SK-N-SH treated with all-trans-retinoic acid at 6 μM for 48 hours (cell line): ENCODE measurements at regions not wholly inside any gene's neighbourhood (a gene's known extent, or its start where the extent isn't known, plus 50 kb on each side); places are given as distances from the start of the nearest gene placed in this dataset.
A peak's percentile ranks its signal among the peaks of the same experiment; 100 is the strongest.

Experiments used
- ATAC-seq: fragments of 200-7000 bp; cut with Tn5 transposase; 3 replicates; pipeline ENCODE4 v1.9.1; 2020; ENCODE audit warnings: mild to moderate bottlenecking, moderate library complexity
- ARNTL ChIP-seq: fragments of 450-650 bp; formaldehyde crosslinking; IDR thresholded peaks from 2 replicates; pipeline ENCODE4 v1.5.0; 2020; ENCODE audit warnings: low read depth, mild to moderate bottlenecking, moderate library complexity, borderline replicate concordance
- BACH2 ChIP-seq: fragments of 250-450 bp; sonication (Bioruptor Pico); IDR thresholded peaks from 2 replicates; pipeline ENCODE4 v1.9.0; 2021; ENCODE audit warnings: mild to moderate bottlenecking, borderline replicate concordance
- CSDC2 ChIP-seq: fragments of 250-450 bp; sonication (Bioruptor Pico); IDR thresholded peaks from 2 replicates; pipeline ENCODE4 v1.5.0; 2020; ENCODE audit warnings: mild to moderate bottlenecking, moderate library complexity
- CSRNP3 ChIP-seq: fragments of 250-450 bp; sonication (Bioruptor Pico); IDR thresholded peaks from 2 replicates; pipeline ENCODE4 v1.5.1; 2021; ENCODE audit warnings: mild to moderate bottlenecking, moderate library complexity
- ESRRG ChIP-seq: fragments of 250-450 bp; sonication (Bioruptor Pico); IDR thresholded peaks from 2 replicates; pipeline ENCODE4 v1.6.1; 2021; ENCODE audit warnings: mild to moderate bottlenecking
- GLIS3 ChIP-seq: fragments of 250-450 bp; sonication (Bioruptor Pico); IDR thresholded peaks from 2 replicates; pipeline ENCODE4 v1.5.0; 2020; ENCODE audit warnings: mild to moderate bottlenecking, moderate library complexity
- ISL1 ChIP-seq: fragments of 250-450 bp; sonication (Bioruptor Pico); IDR thresholded peaks from 2 replicates; pipeline ENCODE4 v2.1.2; 2022; ENCODE audit warnings: mild to moderate bottlenecking, moderate library complexity
- OSR1 ChIP-seq: fragments of 250-450 bp; sonication (Bioruptor Pico); IDR thresholded peaks from 2 replicates; pipeline ENCODE4 v1.8.0; 2022; ENCODE audit warnings: moderate library complexity, mild to moderate bottlenecking, inconsistent platforms
- PATZ1 ChIP-seq: fragments of 250-450 bp; sonication (Bioruptor Pico); IDR thresholded peaks from 2 replicates; pipeline ENCODE4 v1.8.0; 2020; ENCODE audit warnings: mild to moderate bottlenecking, moderate library complexity, borderline replicate concordance
- PPARA ChIP-seq: fragments of 250-450 bp; sonication (Bioruptor Pico); IDR thresholded peaks from 2 replicates; pipeline ENCODE4 v1.5.0; 2020; ENCODE audit warnings: mild to moderate bottlenecking, borderline replicate concordance
- RARB ChIP-seq: fragments of 250-450 bp; sonication (Bioruptor Pico); IDR thresholded peaks from 2 replicates; pipeline ENCODE4 v1.8.0; 2021; ENCODE audit warnings: mild to moderate bottlenecking, moderate library complexity
- SNAI2 ChIP-seq: fragments of 250-450 bp; sonication (Bioruptor Pico); IDR thresholded peaks from 2 replicates; pipeline ENCODE4 v1.5.0; 2020; ENCODE audit warnings: mild to moderate bottlenecking, moderate library complexity
- TOX ChIP-seq: fragments of 250-450 bp; sonication (Bioruptor Pico); IDR thresholded peaks from 2 replicates; pipeline ENCODE4 v1.8.0; 2021; ENCODE audit warnings: mild to moderate bottlenecking, moderate library complexity, borderline replicate concordance
- TSHZ2 ChIP-seq: fragments of 250-450 bp; sonication (Bioruptor Pico); IDR thresholded peaks from 2 replicates; pipeline ENCODE4 v1.5.0; 2020; ENCODE audit warnings: mild to moderate bottlenecking, moderate library complexity
- ZC3H10 ChIP-seq: fragments of 250-450 bp; sonication (Bioruptor Pico); IDR thresholded peaks from 2 replicates; pipeline ENCODE4 v1.5.1; 2021; ENCODE audit warnings: mild to moderate bottlenecking, moderate library complexity
- ZFP3 ChIP-seq: fragments of 250-450 bp; sonication (Bioruptor Pico); IDR thresholded peaks from 2 replicates; pipeline ENCODE4 v1.5.0; 2020; ENCODE audit warnings: mild to moderate bottlenecking, moderate library complexity
- ZFP30 ChIP-seq: fragments of 450-650 bp; formaldehyde crosslinking; IDR thresholded peaks from 2 replicates; pipeline ENCODE4 v1.5.0; 2022; ENCODE audit warnings: mild to moderate bottlenecking, moderate library complexity
- ZNF565 ChIP-seq: fragments of 450-650 bp; formaldehyde crosslinking; conservative IDR thresholded peaks from 2 replicates; pipeline ENCODE4 v1.5.0; 2020; ENCODE audit warnings: low read depth, mild to moderate bottlenecking, moderate library complexity
- ZNF70 ChIP-seq: fragments of 450-650 bp; formaldehyde crosslinking; IDR thresholded peaks from 2 replicates; pipeline ENCODE4 v1.5.0; 2020; ENCODE audit warnings: mild to moderate bottlenecking, moderate library complexity
- ZNF8 ChIP-seq: fragments of 450-650 bp; formaldehyde crosslinking; IDR thresholded peaks from 2 replicates; pipeline ENCODE4 v1.5.0; 2020; ENCODE audit warnings: mild to moderate bottlenecking, moderate library complexity
- TF ChIP-seq, protein P1 (sequence below): fragments of 250-450 bp; sonication (Bioruptor Pico); IDR thresholded peaks from 2 replicates; pipeline ENCODE4 v1.5.1; 2020; ENCODE audit warnings: low read depth, mild to moderate bottlenecking, moderate library complexity

DNA sequence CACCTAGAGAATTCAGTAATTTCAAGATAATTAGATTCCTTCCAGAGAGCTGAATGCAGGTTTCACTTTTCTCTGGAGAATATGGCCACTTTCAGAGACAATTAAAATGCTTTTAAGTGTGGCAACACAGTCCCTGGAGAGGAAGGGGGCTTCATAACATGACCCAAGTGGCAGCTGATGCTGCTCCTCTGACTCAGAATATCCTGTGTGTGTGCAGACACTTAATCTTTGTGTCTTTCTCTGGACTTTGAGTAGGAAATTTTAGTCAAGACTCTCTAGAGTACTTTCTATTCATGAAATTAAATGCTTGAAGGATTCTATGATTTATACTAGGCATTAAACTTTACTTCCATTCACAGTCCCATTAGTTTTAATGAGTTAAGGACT lies 64.1 kb upstream of the CDC42EP3 start:
- ATAC-seq: peak; percentile 34
- TF ChIP-seq ISL1 (CRISPR knock-in tag): peak; percentile 85

GRCh38 chr2:37737507-37737906 lies 66.1 kb upstream of the CDC42EP3 start:
- peak; percentile 19; the same call in 1 of the 2 replicates for TF ChIP-seq ISL1 (CRISPR knock-in tag)
- no peak for TF ChIP-seq ZNF565 (CRISPR knock-in tag)
- ATAC-seq: no peak

DNA sequence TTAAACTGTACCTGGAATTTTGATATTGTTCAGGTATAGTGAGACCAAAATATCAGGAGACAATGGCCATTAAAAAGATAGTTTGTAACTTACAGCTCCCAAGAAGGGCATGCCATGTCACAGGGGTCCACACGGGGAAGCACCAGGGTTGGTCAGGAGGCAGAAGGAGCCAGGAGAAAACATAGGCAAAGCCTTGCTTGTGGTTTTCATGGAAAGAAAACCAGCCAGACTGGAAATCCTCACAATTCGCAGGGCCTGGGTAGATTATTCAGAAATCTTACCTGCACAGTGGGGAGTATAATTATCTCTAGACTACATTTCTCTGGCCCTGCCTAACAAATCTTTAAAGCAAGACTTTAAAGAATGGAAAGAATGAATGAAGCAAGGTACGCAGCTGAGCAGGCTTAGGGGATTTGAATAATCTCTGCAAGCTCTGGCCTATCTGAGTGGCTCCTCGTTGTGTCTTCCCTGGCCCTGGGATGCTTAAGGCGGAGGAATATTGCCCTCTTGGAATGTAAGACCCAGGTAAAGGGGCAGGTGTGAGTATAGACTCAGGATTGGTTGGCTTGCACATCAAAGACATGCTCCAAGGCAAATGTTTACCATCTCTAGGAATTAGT lies 66.9 kb upstream of the CDC42EP3 start:
- TF ChIP-seq ZFP30 (CRISPR knock-in tag) (no peak), GLIS3 (CRISPR knock-in tag) (no peak), CSRNP3 (no peak), BACH2 (CRISPR knock-in tag) (no peak), ZNF8 (CRISPR knock-in tag) (no peak), PPARA (CRISPR knock-in tag) (no peak), TSHZ2 (CRISPR knock-in tag) (no peak), ESRRG (CRISPR knock-in tag) (no peak), ZC3H10 (CRISPR knock-in tag) (no peak), TOX (CRISPR knock-in tag) (no peak), ZNF70 (CRISPR knock-in tag) (no peak)
- TF ChIP-seq, protein P1, sequence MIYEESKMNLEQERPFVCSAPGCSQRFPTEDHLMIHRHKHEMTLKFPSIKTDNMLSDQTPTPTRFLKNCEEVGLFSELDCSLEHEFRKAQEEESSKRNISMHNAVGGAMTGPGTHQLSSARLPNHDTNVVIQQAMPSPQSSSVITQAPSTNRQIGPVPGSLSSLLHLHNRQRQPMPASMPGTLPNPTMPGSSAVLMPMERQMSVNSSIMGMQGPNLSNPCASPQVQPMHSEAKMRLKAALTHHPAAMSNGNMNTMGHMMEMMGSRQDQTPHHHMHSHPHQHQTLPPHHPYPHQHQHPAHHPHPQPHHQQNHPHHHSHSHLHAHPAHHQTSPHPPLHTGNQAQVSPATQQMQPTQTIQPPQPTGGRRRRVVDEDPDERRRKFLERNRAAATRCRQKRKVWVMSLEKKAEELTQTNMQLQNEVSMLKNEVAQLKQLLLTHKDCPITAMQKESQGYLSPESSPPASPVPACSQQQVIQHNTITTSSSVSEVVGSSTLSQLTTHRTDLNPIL (CRISPR knock-in tag): no peak
- ATAC-seq: no peak

- ATAC-seq: no peak
- TF ChIP-seq TSHZ2 (CRISPR knock-in tag) (no peak), ZNF565 (CRISPR knock-in tag) (no peak), ZNF8 (CRISPR knock-in tag) (no peak), PATZ1 (no peak), RARB (CRISPR knock-in tag) (no peak), ESRRG (CRISPR knock-in tag) (no peak), ZFP30 (CRISPR knock-in tag) (no peak), PPARA (CRISPR knock-in tag) (no peak), ZFP3 (CRISPR knock-in tag) (no peak), SNAI2 (CRISPR knock-in tag) (no peak), ZNF70 (CRISPR knock-in tag) (no peak), ARNTL (CRISPR knock-in tag) (no peak), TOX (CRISPR knock-in tag) (no peak), GLIS3 (CRISPR knock-in tag) (no peak), BACH2 (CRISPR knock-in tag) (no peak), ISL1 (CRISPR knock-in tag) (no peak), OSR1 (no peak), CSDC2 (no peak)
These were observed 67.7 kb upstream of the CDC42EP3 start for GRCh38 chr2:37739153-37739552.
